PC-9 (cell line): ENCODE measurements at regions not wholly inside any gene's neighbourhood (a gene's known extent, or its start where the extent isn't known, plus 50 kb on each side); places are given as distances from the start of the nearest gene placed in this dataset.

Experiments
- BruUV-seq: library from RNA; stranded (reverse); fragments of 400-500 nt; replicated peaks from 2 replicates; lab custom pipeline; 2021; lab: Mats Ljungman, UMichigan
- CTCF ChIA-PET: fragments of 300-600 bp; sonication (Branson Sonifier 250); formaldehyde crosslinking; loops from one replicate; lab custom pipeline; 2022; ENCODE audit warnings: antibody characterized with exemption; lab: Charles Lee
- POLR2A ChIA-PET: fragments of 300-600 bp; sonication (Branson Sonifier 250); formaldehyde crosslinking; loops from one replicate; lab custom pipeline; 2022; ENCODE audit warnings: antibody characterized with exemption; ENCODE audit not compliant: unreplicated experiment; lab: Charles Lee
- DNase-seq, 2 experiments: peaks; one replicate each; pipeline versions ENCODE4 v3.0.0 to v3.0.0-alpha.2; 2015 to 2022; ENCODE audit warnings: mixed read lengths in 1 of 2
- H2AFZ ChIP-seq: fragments of 200-600 bp; sonication (generic); 2 replicates; pipeline ENCODE4 v1.8.1; 2017; ENCODE audit warnings: antibody characterized with exemption
- H3F3A ChIP-seq: fragments of 200-600 bp; sonication (generic); 2 replicates; pipeline ENCODE4 v1.8.1; 2017; ENCODE audit warnings: antibody characterized with exemption, mild to moderate bottlenecking, low read depth; ENCODE audit not compliant: insufficient read depth
- H3K27ac ChIP-seq: fragments of 200-600 bp; sonication (generic); 2 replicates; pipeline ENCODE4 v1.6.1; 2016; ENCODE audit warnings: mixed run types
- H3K27me3 ChIP-seq: fragments of 200-600 bp; sonication (generic); 2 replicates; pipeline ENCODE4 v1.6.1; 2016; ENCODE audit warnings: low read depth, mixed run types; ENCODE audit not compliant: insufficient read depth
- H3K36me3 ChIP-seq: fragments of 200-600 bp; sonication (generic); 2 replicates; pipeline ENCODE4 v1.6.1; 2016; ENCODE audit warnings: low read depth, mixed run types
- H3K4me1 ChIP-seq: fragments of 200-600 bp; sonication (generic); replicated peaks from 2 replicates; pipeline ENCODE4 v1.6.1; 2016; ENCODE audit warnings: mixed run types; ENCODE audit not compliant: insufficient read depth
- H3K4me2 ChIP-seq: fragments of 200-600 bp; sonication (generic); 2 replicates; pipeline ENCODE4 v1.6.1; 2017; ENCODE audit warnings: mixed run types
- H3K4me3 ChIP-seq: fragments of 200-600 bp; sonication (generic); 2 replicates; pipeline ENCODE4 v1.6.1; 2016; ENCODE audit warnings: mixed run types
- H3K79me2 ChIP-seq: fragments of 200-600 bp; sonication (generic); 2 replicates; pipeline ENCODE4 v1.6.1; 2017; ENCODE audit warnings: low read depth, mixed run types
- H3K9me2 ChIP-seq: fragments of 200-600 bp; sonication (generic); 2 replicates; pipeline ENCODE4 v1.8.1; 2017; ENCODE audit warnings: mild to moderate bottlenecking; ENCODE audit not compliant: insufficient read depth
- H3K9me3 ChIP-seq: fragments of 200-600 bp; sonication (generic); 2 replicates; pipeline ENCODE4 v1.8.1; 2016; ENCODE audit warnings: low read depth; ENCODE audit not compliant: insufficient read depth
- H4K20me1 ChIP-seq: fragments of 200-600 bp; sonication (generic); 2 replicates; pipeline ENCODE4 v1.8.1; 2017; ENCODE audit not compliant: insufficient read depth
- EZH2 ChIP-seq: fragments of 200-600 bp; sonication (generic); IDR thresholded peaks from 2 replicates; pipeline ENCODE4 v1.8.0; 2017; ENCODE audit warnings: antibody characterized with exemption, low read depth
- intact Hi-C: fragments of 100-400 bp; cut with micrococcal nuclease; formaldehyde crosslinking; loops from one replicate; pipeline ENCODE4 v1.10.0; 2022; ENCODE audit not compliant: unreplicated experiment
- TF ChIP-seq, protein P1 (sequence below): fragments of 200-600 bp; sonication (generic); conservative IDR thresholded peaks from 2 replicates; pipeline ENCODE4 v1.6.1; 2017; ENCODE audit warnings: mixed run types, antibody characterized with exemption, mild to moderate bottlenecking, moderate library complexity

DNA sequence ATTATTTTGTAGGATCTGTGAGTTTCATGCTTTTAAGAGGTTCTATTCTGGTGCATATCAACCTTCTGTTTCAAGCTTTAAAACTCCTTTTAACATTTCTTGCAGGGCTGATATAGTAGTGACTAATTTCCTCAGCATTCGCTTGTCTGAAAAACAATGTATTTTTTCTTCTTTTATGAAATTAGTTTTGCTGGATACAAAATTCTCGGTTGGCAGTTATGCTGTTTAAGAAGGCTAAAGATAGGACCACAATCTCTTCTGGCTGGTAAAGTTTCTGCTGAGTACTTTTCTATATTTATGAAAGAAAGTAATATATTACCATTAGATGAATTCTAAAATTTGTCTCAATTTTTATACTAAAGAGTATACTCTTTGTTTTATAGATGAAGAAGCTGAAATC is 487.8 kb upstream of the SPRY2 start:
- no peaks in the 10 kb centered on the region for H3K9me3 ChIP-seq
- H3K27me3 ChIP-seq: no peaks in the 10 kb centered on the region
- no peaks in the 10 kb centered on the region for H3K4me1 ChIP-seq
- ChIA-PET CTCF (no interaction called here), POLR2A (no interaction called here)
- H2AFZ ChIP-seq: no peak overlapping the region
- BruUV-seq: no TSS peak
- H3K79me2 ChIP-seq: no peaks in the 10 kb centered on the region
- no peaks in the 10 kb centered on the region for H3K36me3 ChIP-seq
- no peak overlapping the region for H3K4me2 ChIP-seq
- H4K20me1 ChIP-seq: no peaks in the 10 kb centered on the region
- H3K27ac ChIP-seq: no peak overlapping the region
- H3K4me3 ChIP-seq: no peak overlapping the region
- no peaks in the 10 kb centered on the region; the same call in 1 of the 2 replicates for H3K9me2 ChIP-seq
- DNase-seq: no peak
- H3F3A ChIP-seq: no peaks in the 10 kb centered on the region
- intact Hi-C loops: no loop called here
- TF ChIP-seq, protein P1, sequence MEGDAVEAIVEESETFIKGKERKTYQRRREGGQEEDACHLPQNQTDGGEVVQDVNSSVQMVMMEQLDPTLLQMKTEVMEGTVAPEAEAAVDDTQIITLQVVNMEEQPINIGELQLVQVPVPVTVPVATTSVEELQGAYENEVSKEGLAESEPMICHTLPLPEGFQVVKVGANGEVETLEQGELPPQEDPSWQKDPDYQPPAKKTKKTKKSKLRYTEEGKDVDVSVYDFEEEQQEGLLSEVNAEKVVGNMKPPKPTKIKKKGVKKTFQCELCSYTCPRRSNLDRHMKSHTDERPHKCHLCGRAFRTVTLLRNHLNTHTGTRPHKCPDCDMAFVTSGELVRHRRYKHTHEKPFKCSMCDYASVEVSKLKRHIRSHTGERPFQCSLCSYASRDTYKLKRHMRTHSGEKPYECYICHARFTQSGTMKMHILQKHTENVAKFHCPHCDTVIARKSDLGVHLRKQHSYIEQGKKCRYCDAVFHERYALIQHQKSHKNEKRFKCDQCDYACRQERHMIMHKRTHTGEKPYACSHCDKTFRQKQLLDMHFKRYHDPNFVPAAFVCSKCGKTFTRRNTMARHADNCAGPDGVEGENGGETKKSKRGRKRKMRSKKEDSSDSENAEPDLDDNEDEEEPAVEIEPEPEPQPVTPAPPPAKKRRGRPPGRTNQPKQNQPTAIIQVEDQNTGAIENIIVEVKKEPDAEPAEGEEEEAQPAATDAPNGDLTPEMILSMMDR: no peak
- no peak for TF ChIP-seq EZH2

DNA sequence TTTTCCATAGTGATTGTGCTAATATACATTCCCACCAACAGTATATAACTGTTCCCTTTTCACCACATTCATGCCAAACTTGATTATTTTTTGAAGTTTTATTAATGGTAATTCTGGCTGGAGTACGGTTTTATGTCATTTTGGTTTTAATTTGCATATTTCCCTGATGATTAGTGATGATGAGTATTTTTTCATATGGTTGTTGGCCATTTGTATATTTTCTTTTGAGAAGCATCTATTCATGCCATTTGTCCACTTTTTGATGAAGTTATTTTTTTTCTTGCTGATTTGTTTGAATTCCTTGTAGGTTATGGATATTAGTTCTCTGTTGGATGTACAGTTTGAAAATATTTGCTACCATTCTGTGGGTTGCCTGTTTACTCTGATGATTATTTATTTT is 484.4 kb upstream of the SPRY2 start:
- Histone ChIP-seq H3K4me3 (no peak overlapping the region), H3K79me2 (no peaks in the 10 kb centered on the region), H3K4me2 (no peak overlapping the region), H2AFZ (no peak overlapping the region), H3F3A (no peaks in the 10 kb centered on the region), H3K4me1 (no peaks in the 10 kb centered on the region), H3K36me3 (no peaks in the 10 kb centered on the region), H3K27ac (no peak overlapping the region), H3K9me2 (no peaks in the 10 kb centered on the region; the same call in 1 of the 2 replicates), H4K20me1 (no peaks in the 10 kb centered on the region), H3K9me3 (no peaks in the 10 kb centered on the region), H3K27me3 (no peaks in the 10 kb centered on the region)
- POLR2A ChIA-PET: no interaction called here
- TF ChIP-seq EZH2: no peak
- TF ChIP-seq, protein P1: no peak
- no TSS peak for BruUV-seq
- no peak for DNase-seq
- intact Hi-C loops: no loop called here
- CTCF ChIA-PET: no interaction called here

DNA sequence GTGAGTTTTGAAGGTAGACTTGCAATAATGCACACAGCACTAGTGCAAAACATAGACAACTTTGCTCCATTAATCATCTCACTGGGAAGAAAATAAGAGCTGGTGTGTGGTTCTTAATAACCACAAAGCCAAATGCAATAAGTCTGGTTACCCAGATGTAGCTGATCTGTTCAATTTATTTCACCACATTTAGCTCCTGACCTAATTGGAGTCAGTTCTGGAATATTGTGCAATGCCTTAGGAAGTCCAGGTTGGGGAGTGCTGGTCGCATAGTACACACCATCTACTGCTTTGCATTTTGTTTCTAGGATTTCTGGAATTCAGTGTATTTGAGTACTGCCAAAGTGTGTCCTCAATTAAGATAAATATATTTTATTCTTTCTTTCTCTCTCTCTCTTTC is 483.3 kb upstream of the SPRY2 start:
- no TSS peak for BruUV-seq
- POLR2A ChIA-PET: no interaction called here

More for the DNA sequence above, 483.3 kb upstream of the SPRY2 start:
- Histone ChIP-seq H3K27ac (no peak overlapping the region), H3K4me1 (no peaks in the 10 kb centered on the region), H4K20me1 (no peaks in the 10 kb centered on the region), H3F3A (no peaks in the 10 kb centered on the region), H3K9me2 (no peaks in the 10 kb centered on the region; the same call in 1 of the 2 replicates), H3K9me3 (no peaks in the 10 kb centered on the region), H3K4me2 (no peak overlapping the region), H3K27me3 (no peaks in the 10 kb centered on the region), H3K4me3 (no peak overlapping the region), H2AFZ (no peak overlapping the region), H3K36me3 (no peaks in the 10 kb centered on the region), H3K79me2 (no peaks in the 10 kb centered on the region)
- TF ChIP-seq, protein P1: no peak
- no peak for TF ChIP-seq EZH2
- CTCF ChIA-PET: no interaction called here
- intact Hi-C loops: no loop called here
- no peak for DNase-seq
